GM19025 (cell line): ENCODE measurements at regions not wholly inside any gene's neighbourhood (a gene's known extent, or its start where the extent isn't known, plus 50 kb on each side); places are given as distances from the start of the nearest gene placed in this dataset.

Experiments
- ATAC-seq: cut with Tn5 transposase; IDR thresholded peaks from one replicate; pipeline ENCODE4 v1.9.1; 2021; ENCODE audit warnings: mild to moderate bottlenecking, low read depth, moderate library complexity; ENCODE audit not compliant: unreplicated experiment

DNA sequence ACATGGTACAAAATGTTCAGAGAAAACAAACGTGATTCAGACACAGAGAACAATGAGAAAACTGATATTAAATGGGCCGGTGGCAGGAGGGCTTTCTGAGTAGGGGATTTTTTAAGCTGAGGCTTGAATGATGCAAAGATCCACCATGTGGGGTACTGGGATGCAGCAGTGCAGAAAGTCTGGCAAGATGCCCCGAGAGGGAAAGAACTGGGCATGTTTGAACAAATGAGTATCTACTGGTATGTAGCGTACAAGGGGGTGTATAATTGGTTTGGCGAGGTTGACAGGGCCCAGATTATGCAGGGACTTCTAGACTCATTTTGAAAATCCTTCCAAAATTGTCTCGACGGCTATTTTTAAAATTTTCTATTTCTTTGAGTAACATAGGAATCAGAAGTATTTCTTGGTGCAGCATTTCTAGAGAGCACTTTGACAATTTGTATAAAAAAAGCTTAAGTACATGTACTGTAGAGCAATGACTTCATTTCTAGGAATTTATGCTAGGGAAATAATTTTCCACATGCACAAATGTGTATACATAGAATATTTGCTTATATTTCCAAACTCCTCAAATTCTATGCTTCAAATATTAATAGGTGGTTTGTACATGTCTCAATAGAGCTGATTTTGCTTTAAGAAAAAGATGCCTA is 119.6 kb upstream of the DOK5 start:
- no peak for ATAC-seq

DNA sequence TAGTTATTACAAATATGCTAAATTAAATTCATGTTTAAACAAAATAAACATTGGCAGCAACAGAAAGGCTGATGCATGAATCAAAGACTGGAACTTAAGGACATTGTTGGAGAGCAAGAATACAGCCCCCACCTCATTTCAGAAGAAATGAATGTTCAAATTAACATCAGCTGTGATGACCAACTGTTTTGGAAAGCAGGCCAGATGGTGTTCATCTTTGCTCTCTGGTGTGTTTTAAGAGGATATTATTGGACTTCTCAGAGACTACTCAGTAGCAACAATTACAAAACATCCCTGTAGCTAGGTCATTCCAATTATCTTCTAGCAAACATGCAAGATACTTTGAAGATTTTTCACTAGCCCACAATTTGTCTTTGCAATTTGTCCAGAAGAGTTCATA is 118.6 kb upstream of the DOK5 start:
- no peak for ATAC-seq

DNA sequence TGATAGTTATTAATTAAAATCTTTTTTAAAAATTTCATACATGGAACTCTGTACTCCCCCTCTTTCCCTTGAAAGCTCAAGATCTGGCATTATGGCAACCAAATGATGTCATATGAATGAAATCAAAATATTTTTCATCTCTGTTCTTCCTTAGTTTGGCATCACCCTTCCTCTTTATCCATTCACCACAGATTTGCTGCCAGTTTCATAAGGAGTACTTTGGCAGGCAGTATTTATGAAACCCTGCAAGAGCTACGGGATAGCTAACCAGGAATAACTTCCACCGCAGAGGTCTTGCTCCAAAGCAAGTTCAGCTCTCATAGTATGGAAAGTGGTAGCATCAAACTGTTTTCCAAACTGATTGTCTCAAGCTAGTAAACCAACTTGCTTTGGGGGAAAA is 113.9 kb upstream of the DOK5 start:
- ATAC-seq, result no peak

DNA sequence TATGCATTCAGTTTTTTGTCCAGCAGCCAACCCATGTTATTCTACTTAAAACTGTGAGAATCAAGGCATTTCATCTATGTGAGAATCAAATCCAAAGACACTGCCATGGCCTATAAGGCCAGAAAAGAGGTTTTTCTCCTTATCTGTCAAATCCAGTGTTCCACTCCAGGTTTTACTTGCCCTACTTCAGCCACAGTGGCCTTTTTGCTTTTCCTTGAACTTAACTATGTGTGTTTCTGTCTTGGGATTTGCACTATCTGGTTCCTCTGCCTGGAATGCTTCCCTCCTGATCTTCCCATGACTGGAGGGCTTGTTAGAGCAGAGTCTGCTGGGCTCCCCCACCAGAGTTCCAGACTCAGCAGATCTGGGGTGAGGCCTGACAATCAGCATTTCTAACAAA is 113.1 kb upstream of the DOK5 start:
- no peak for ATAC-seq

DNA sequence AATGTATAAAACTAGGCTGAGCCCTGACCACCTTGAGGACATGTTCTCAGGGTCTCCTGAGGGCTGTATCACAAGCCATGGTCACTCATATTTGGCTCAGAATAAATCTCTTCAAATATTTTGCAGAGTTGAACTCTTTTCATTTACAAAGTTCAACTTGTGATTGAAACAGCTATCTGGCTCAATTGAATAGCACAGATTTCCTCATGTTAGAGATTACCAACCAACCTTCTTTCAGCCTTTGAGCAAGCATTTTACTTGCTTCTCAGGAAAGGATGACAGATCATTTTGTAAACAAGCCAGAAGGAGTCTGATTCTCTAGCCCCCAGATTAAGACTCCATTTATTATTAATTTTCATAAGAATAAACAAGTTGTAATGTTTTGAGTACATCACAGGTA is 111.0 kb upstream of the DOK5 start:
- ATAC-seq, result no peak

DNA sequence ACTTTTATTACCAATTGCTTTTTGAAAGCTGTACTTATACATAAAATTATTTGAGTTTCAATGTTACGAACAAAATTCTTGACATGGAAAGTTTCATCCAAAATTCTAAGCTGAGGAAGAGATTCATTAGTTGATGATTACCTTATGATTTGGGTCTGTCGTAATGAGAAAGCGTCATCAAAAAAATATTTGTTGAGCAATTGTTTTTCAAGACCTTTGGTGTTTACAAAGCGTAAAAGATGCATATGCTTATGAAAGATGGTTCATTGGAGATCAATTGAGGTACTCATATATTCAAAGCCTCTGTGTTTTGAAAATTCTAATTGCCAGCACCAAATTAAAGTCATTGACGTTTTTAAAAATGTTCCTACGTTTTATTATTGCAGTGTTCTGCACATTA is 110.5 kb upstream of the DOK5 start:
- no peak for ATAC-seq

DNA sequence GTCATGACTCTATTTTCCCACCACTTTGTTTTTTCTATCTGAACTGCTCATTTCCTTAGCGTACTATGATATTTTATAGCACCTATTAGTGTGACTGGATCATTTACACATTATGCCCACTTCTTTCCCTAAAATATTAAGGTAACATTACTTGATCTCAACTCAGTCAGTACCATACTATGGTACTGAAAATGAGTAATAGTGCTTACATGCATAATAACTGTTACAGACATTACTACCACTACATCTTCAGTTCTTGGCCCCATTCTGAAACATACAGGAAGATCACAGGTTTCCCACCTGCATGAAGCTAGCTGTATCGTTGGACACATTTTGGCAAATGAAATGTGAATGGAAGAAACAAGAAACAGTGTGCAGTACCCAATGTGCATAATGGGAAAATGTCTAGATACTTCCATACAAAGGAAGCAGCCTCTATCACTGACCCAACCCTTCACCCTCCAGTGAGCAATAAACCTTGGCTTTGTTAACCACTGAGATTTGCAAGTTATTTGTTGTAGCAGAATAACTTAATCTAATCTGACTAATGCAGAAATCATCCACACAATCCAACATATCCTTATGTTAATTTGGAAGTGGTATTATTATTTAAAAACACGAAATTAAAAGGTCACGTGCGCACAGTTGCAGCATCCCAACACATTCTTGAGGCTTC is 108.6 kb upstream of the DOK5 start:
- no peak for ATAC-seq

- no peak for ATAC-seq
These were observed 106.8 kb upstream of the DOK5 start for GRCh38 chr20:54368570-54368969.

DNA sequence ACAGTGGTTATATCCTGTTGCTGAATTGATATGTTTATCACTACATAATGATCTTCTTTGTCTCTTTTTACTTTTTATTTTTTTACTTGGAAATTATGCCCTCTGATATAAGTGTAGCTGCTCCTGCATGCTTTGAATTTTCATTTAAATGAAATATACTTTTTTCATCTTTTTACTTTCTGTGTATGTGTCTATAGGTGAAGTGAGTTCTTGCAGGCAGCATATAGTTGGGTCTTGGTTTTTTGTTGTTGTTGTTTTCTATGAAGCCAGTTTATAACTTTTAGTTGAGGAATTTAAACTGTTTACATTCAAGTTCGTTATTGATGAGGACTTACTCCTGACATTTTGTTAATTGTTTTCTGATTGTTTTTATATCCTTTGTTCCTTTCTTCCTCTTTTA is 103.1 kb upstream of the DOK5 start:
- no peak for ATAC-seq

DNA sequence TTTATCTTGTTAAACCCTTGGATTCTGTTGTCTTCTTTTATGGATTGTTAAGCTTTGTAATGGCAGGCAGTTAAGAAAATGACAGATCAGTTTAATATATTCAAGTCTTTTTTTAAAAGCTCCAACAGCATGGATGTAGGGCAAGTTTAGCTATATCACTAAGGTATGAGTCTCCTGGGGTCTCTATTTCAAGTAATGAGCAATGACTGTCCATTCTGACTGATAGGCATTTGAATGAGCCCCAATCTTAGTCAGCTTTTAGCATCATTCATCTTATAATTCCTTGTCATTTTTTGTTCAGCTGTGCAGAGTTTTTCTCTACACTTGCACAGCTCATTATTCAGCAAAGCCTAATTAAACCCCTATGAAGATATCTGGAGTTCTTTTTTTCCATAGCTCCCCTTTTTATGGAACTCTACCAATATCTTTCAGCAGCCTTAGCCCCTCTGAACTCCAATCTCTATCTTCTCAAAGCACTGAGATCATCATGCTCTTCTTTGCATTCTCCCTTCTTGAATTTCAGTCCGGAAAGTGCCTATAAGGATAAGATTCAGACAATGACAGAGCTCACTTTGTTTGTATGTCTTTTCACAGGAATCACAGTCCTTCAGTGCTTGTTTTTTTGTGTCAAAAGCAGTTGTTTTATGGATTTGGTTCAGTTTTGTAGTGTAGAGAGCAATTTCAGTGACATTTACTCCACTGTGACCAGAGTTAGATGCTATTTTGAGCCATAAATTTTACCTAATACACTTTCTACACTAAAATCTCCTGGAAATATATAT is 97.2 kb upstream of the DOK5 start:
- ATAC-seq, result no peak

GRCh38 chr20:54379893-54380584 is 95.4 kb upstream of the DOK5 start:
- ATAC-seq, result no peak

GRCh38 chr20:54382419-54382818 is 93.0 kb upstream of the DOK5 start:
- ATAC-seq, result no peak

DNA sequence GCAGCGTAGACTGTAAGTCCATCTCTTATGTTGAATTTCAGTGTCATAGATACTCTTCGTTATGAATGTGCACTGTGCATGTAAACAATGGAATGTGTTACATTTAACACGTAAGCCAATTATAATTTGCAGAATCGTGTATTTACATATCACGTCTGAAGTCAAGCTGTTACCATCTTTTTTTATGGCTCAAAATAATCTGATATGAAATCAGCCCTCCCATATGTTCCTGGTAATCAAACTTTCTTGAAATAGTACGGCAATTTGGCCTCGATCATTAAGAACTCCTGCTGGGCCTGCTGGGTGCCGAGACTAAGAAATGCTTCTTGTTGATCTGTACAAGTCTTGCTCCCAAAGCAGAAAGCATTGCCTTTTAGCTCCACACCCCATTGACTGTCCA is 89.6 kb upstream of the DOK5 start:
- ATAC-seq, result no peak

GRCh38 chr20:54389596-54390280 is 85.7 kb upstream of the DOK5 start:
- ATAC-seq, result no peak

DNA sequence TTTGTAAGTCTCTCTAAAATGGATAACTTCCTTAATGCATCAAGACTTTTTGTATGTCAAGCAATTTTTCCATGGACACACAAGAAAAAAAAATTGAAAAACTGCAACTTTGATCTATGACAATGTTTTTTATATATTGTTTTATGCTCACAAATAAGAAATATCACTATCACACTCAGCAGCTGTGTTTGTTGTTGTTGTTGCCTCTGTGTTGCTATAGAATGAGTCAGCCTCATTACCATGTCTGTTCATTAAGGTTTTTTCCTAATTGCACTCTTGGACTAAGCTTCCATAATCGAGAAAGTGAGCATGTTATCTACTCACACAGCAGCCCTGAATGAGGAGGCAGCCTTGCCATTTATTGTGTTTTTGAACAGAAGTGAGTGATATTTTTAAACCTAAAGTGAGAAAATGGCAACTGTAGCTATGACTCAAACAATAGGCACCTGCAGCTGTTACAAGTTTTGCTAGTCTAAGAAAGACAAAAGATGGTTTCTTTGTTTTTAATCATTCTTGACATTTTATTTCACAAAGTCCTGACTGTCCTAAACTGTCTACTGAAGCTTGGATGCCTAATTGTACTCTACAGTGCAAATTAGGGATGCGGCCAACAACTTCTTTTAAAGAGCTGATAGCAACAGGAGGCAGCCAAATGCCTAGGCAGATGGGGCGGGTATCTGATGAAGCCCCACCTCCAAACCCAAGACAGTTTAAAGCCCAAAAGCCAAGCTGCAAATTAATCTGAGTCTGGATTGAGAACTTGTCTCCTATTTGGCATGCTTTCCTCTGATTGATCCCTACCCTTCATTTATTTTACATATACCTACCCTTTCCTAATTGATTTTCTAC is 77.9 kb upstream of the DOK5 start:
- ATAC-seq, result no peak

DNA sequence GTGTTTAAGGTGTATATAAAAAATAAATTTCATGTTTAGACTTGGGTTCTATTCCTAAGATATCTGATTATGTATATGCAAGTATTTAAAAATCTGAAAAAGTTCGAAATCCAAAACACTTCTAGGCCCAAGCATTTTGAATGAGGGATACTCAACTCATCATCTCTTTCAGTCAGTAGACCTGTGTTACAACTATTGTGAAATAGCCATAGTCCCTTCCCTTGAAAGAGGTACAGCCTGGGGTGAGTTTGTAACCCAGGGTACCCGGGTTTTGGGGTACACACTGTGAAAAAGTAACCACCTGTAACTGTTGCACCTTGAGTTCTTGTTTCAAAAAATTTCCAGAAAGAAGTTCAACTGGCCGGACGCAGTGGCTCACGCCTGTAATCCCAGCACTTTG is 76.6 kb upstream of the DOK5 start:
- no peak for ATAC-seq

DNA sequence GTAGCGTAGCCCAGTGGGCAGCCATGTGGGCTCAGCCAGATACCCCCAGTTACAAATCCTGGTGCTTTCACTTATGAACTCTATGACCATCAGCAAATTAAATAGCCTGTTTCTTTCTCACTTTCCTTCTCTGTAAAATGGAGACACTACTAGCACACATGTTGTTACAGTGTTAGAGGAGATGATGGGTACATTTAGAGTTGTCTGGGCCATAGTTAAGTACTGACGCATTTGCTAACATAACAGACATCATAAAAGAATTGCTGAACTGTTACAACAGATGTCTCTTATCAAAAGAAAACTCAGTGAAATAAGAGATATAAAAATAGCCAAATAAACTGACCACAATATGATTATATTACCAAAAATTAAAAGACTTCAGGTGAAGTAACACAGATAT is 69.9 kb upstream of the DOK5 start:
- ATAC-seq, result no peak

- no peak for ATAC-seq
These were observed 67.9 kb upstream of the DOK5 start for GRCh38 chr20:54407459-54407858.

DNA sequence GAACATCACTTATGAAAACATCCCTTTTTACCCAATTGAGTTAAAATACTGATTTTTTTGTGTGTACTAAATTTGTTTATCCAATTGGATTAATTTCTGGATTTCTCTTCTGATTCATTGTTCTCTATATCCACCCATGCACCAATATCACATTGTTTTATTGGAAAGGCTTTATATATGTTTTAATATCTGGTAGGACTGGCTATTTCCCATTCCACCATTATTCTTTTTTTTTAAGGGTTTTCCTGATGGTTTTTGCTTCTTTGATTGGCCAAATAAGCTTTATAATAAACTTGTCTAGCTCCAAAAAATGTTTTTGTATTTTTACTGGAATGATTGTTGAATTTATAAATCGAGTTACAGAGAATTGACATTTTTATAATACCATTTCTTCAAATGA is 59.4 kb upstream of the DOK5 start:
- no peak for ATAC-seq

- no peak for ATAC-seq
These were observed 58.6 kb upstream of the DOK5 start for GRCh38 chr20:54416770-54417169.
